GM18519 (cell line): ENCODE measurements at regions not wholly inside any gene's neighbourhood (a gene's known extent, or its start where the extent isn't known, plus 50 kb on each side); places are given as distances from the start of the nearest gene placed in this dataset.

ENCODE experiments used
- ATAC-seq: cut with Tn5 transposase; IDR thresholded peaks from one replicate; pipeline ENCODE4 v1.9.1; 2021; ENCODE audit warnings: mild to moderate bottlenecking, moderate library complexity; ENCODE audit not compliant: unreplicated experiment, low FRiP score

- ATAC-seq, result no peak
These were observed 257.9 kb upstream of the AJAP1 start for GRCh38 chr1:4396551-4396950.

GRCh38 chr1:4397196-4397595, 257.2 kb upstream of the AJAP1 start:
- no peak for ATAC-seq

GRCh38 chr1:4402032-4402431, 252.4 kb upstream of the AJAP1 start:
- no peak for ATAC-seq

- no peak for ATAC-seq
These were observed 249.4 kb upstream of the AJAP1 start for GRCh38 chr1:4404854-4405590.

GRCh38 chr1:4407851-4408250, 246.6 kb upstream of the AJAP1 start:
- ATAC-seq, result no peak

GRCh38 chr1:4408380-4408779, 246.0 kb upstream of the AJAP1 start:
- no peak for ATAC-seq

GRCh38 chr1:4411862-4412261, 242.5 kb upstream of the AJAP1 start:
- ATAC-seq, result no peak

- no peak for ATAC-seq
These were observed 238.9 kb upstream of the AJAP1 start for GRCh38 chr1:4415476-4415875.

GRCh38 chr1:4416189-4416588, 238.2 kb upstream of the AJAP1 start:
- ATAC-seq, result no peak

- no peak for ATAC-seq
These were observed 236.4 kb upstream of the AJAP1 start for GRCh38 chr1:4418021-4418420.

GRCh38 chr1:4421986-4422385, 232.4 kb upstream of the AJAP1 start:
- ATAC-seq, result no peak

- ATAC-seq, result no peak
These were observed 231.7 kb upstream of the AJAP1 start for GRCh38 chr1:4422504-4423289.

GRCh38 chr1:4424254-4424653, 230.2 kb upstream of the AJAP1 start:
- ATAC-seq, result no peak

GRCh38 chr1:4424766-4425165, 229.6 kb upstream of the AJAP1 start:
- ATAC-seq, result no peak

GRCh38 chr1:4425892-4426291, 228.5 kb upstream of the AJAP1 start:
- no peak for ATAC-seq

GRCh38 chr1:4428711-4429110, 225.7 kb upstream of the AJAP1 start:
- no peak for ATAC-seq

GRCh38 chr1:4430406-4431365, 223.7 kb upstream of the AJAP1 start:
- ATAC-seq, result no peak

GRCh38 chr1:4431491-4431890, 222.9 kb upstream of the AJAP1 start:
- ATAC-seq, result no peak

- ATAC-seq, result no peak
These were observed 221.3 kb upstream of the AJAP1 start for GRCh38 chr1:4433075-4433474.

GRCh38 chr1:4444086-4444485, 210.3 kb upstream of the AJAP1 start:
- ATAC-seq, result no peak
